H9 (cell line): ENCODE measurements at regions not wholly inside any gene's neighbourhood (a gene's known extent, or its start where the extent isn't known, plus 50 kb on each side); places are given as distances from the start of the nearest gene placed in this dataset.

ENCODE experiments used
- DNase-seq: peaks from one replicate; pipeline ENCODE4 v3.0.0-alpha.2; 2017
- H2AFZ ChIP-seq: one replicate; pipeline ENCODE4 v1.6.1; 2013; ENCODE audit warnings: mild to moderate bottlenecking, low read length, control low read depth, moderate library complexity
- H2AK5ac ChIP-seq: 2 replicates; pipeline ENCODE4 v1.6.1; 2013; ENCODE audit warnings: low read length, control low read depth, mixed read lengths; ENCODE audit not compliant: insufficient read length
- H2BK120ac ChIP-seq: one replicate; pipeline ENCODE4 v1.6.1; 2013; ENCODE audit warnings: low read depth, mild to moderate bottlenecking, low read length, control low read depth, inconsistent platforms; ENCODE audit not compliant: poor library complexity, severe bottlenecking
- H2BK12ac ChIP-seq: 2 replicates; pipeline ENCODE4 v1.6.1; 2013; ENCODE audit warnings: low read length, control low read depth, mixed read lengths, low read depth; ENCODE audit not compliant: insufficient read length
- H2BK15ac ChIP-seq: 2 replicates; pipeline ENCODE4 v1.6.1; 2013; ENCODE audit warnings: low read depth, low read length, control low read depth
- H2BK20ac ChIP-seq: one replicate; pipeline ENCODE4 v1.6.1; 2013; ENCODE audit warnings: low read depth, mild to moderate bottlenecking, low read length, control low read depth, inconsistent platforms; ENCODE audit not compliant: poor library complexity, severe bottlenecking
- H2BK5ac ChIP-seq: 2 replicates; pipeline ENCODE4 v1.6.1; 2013; ENCODE audit warnings: low read length, control low read depth, mixed read lengths; ENCODE audit not compliant: insufficient read length
- H3K14ac ChIP-seq: 2 replicates; pipeline ENCODE4 v1.6.1; 2013; ENCODE audit warnings: low read length, control low read depth; ENCODE audit not compliant: insufficient read depth
- H3K18ac ChIP-seq: 2 replicates; pipeline ENCODE4 v1.6.1; 2013; ENCODE audit warnings: low read depth, mild to moderate bottlenecking, mixed read lengths, low read length, control low read depth; ENCODE audit not compliant: insufficient read length
- H3K23ac ChIP-seq: 2 replicates; pipeline ENCODE4 v1.6.1; 2013; ENCODE audit warnings: low read length, control low read depth, mixed read lengths, low read depth; ENCODE audit not compliant: insufficient read length
- H3K23me2 ChIP-seq: 2 replicates; pipeline ENCODE4 v1.6.1; 2013; ENCODE audit warnings: low read depth, mild to moderate bottlenecking, mixed read lengths, low read length, control low read depth; ENCODE audit not compliant: insufficient read length, poor library complexity, severe bottlenecking
- H3K27ac ChIP-seq: 2 replicates; pipeline ENCODE4 v1.5.1; 2013; ENCODE audit warnings: low read length, control low read depth, mixed read lengths, low read depth; ENCODE audit not compliant: insufficient read length
- H3K27me3 ChIP-seq: 2 replicates; pipeline ENCODE4 v1.6.1; 2013; ENCODE audit warnings: low read length, control low read depth, inconsistent platforms; ENCODE audit not compliant: insufficient read depth
- H3K4ac ChIP-seq: 2 replicates; pipeline ENCODE4 v1.6.1; 2013; ENCODE audit warnings: low read depth, mild to moderate bottlenecking, control low read depth, inconsistent platforms, low read length, moderate library complexity
- H3K4me1 ChIP-seq: 2 replicates; pipeline ENCODE4 v1.6.1; 2013; ENCODE audit warnings: low read length, control low read depth, inconsistent platforms; ENCODE audit not compliant: insufficient read depth
- H3K4me2 ChIP-seq: 2 replicates; pipeline ENCODE4 v1.6.1; 2013; ENCODE audit warnings: low read length, control low read depth, mixed read lengths; ENCODE audit not compliant: insufficient read length, insufficient read depth
- H3K56ac ChIP-seq: 2 replicates; pipeline ENCODE4 v1.6.1; 2013; ENCODE audit warnings: low read depth, mild to moderate bottlenecking, mixed read lengths, low read length, control low read depth; ENCODE audit not compliant: insufficient read length
- H3K79me1 ChIP-seq: 2 replicates; pipeline ENCODE4 v1.6.1; 2013; ENCODE audit warnings: low read depth, mild to moderate bottlenecking, moderate library complexity, low read length, control low read depth, inconsistent platforms; ENCODE audit not compliant: insufficient read depth, poor library complexity, severe bottlenecking
- H3K79me2 ChIP-seq: 2 replicates; pipeline ENCODE4 v1.6.1; 2013; ENCODE audit warnings: low read length, control low read depth, inconsistent platforms; ENCODE audit not compliant: insufficient read depth
- H3K9ac ChIP-seq: 2 replicates; pipeline ENCODE4 v1.6.1; 2013; ENCODE audit warnings: low read length, control low read depth, mixed read lengths; ENCODE audit not compliant: insufficient read length; ENCODE audit errors: extremely low read depth
- H3K9me3 ChIP-seq: one replicate; pipeline ENCODE4 v1.6.1; 2013; ENCODE audit warnings: low read depth, low read length, inconsistent platforms; ENCODE audit not compliant: control insufficient read depth
- H3T11ph ChIP-seq: one replicate; pipeline ENCODE4 v1.6.1; 2013; ENCODE audit warnings: mild to moderate bottlenecking, low read length, control low read depth, inconsistent platforms
- H4K20me1 ChIP-seq: one replicate; pipeline ENCODE4 v1.6.1; 2013; ENCODE audit not compliant: control insufficient read depth, insufficient read length, insufficient read depth
- H4K5ac ChIP-seq: 2 replicates; pipeline ENCODE4 v1.6.1; 2013; ENCODE audit warnings: low read depth, mild to moderate bottlenecking, mixed read lengths, low read length, control low read depth; ENCODE audit not compliant: insufficient read length
- H4K8ac ChIP-seq: replicated peaks from 2 replicates; pipeline ENCODE4 v1.6.1; 2013; ENCODE audit warnings: low read length, control low read depth, mixed read lengths, low read depth; ENCODE audit not compliant: insufficient read length
- H4K91ac ChIP-seq: 2 replicates; pipeline ENCODE4 v1.6.1; 2013; ENCODE audit warnings: low read depth, mild to moderate bottlenecking, moderate library complexity, mixed read lengths, low read length, control low read depth; ENCODE audit not compliant: insufficient read length
- H3K27ac Mint-ChIP-seq, 3 experiments: 2 replicates in 2 of 3; 3 replicates in 1 of 3; pipeline ENCODE4 v1.8.0; 2020 to 2021; ENCODE audit warnings: mixed read lengths in 3 of 3, mild to moderate bottlenecking in 1 of 3, moderate library complexity in 1 of 3
- H3K27me3 Mint-ChIP-seq: 2 replicates; pipeline ENCODE4 v1.8.0; 2021; ENCODE audit warnings: low read depth, mild to moderate bottlenecking, moderate library complexity, mixed read lengths
- H3K36me3 Mint-ChIP-seq, 3 experiments: 2 replicates in 2 of 3; 3 replicates in 1 of 3; pipeline ENCODE4 v1.8.0; 2020 to 2021; ENCODE audit warnings: low read depth in 3 of 3, mixed read lengths in 3 of 3; ENCODE audit not compliant: insufficient read depth in 1 of 3
- H3K4me1 Mint-ChIP-seq, 2 experiments: 2 replicates each; pipeline ENCODE4 v1.8.0; 2020; ENCODE audit warnings: mixed read lengths in 2 of 2
- H3K4me3 Mint-ChIP-seq, 2 experiments: 2 replicates in 1 of 2; 3 replicates in 1 of 2; pipeline ENCODE4 v1.8.0; 2020 to 2021; ENCODE audit warnings: mild to moderate bottlenecking in 2 of 2, mixed read lengths in 2 of 2, moderate library complexity in 1 of 2
- H3K9me3 Mint-ChIP-seq, 2 experiments: 2 replicates in 1 of 2; 3 replicates in 1 of 2; pipeline ENCODE4 v1.8.0; 2020; ENCODE audit warnings: mild to moderate bottlenecking in 2 of 2, mixed read lengths in 2 of 2, moderate library complexity in 1 of 2
- CTCF ChIP-seq: fragments of 200-600 bp; sonication (generic); conservative IDR thresholded peaks from 3 replicates; pipeline ENCODE4 v1.8.0; 2021; ENCODE audit warnings: antibody characterized with exemption, mild to moderate bottlenecking
- WGBS: extraction: QIAGEN DNeasy Blood & Tissue Kit; methylation state at CpG from one replicate; pipeline ENCODE4 v1.1.7; 2013; ENCODE audit warnings: missing lambda C conversion rate, low lambda C conversion rate, mixed read lengths; ENCODE audit not compliant: insufficient read length; ENCODE audit errors: extremely low coverage; 5-methylcytosine and 5-hydroxymethylcytosine counted together

- H3K27me3 Mint-ChIP-seq: no peaks in the 10 kb centered on the region
Measured at GRCh38 chr4:17250591-17250990, 261.3 kb downstream of the QDPR start.

More at GRCh38 chr4:17250591-17250990, 261.3 kb downstream of the QDPR start:
- no peak for DNase-seq
- H3K18ac ChIP-seq: no peak overlapping the region
- no peak overlapping the region for H2BK15ac ChIP-seq
- WGBS: no CpG with 5 or more reads among the region's 4 CpGs
- Mint-ChIP-seq H3K4me3 (no peak overlapping the region), H3K27ac (no peak overlapping the region), H3K9me3 (no peaks in the 10 kb centered on the region), H3K36me3 (no peaks in the 10 kb centered on the region), H3K4me1 (0 out of 4 replicates have a peak, but pooled peaks cover 3% of the 10 kb centered on the region in 2 experiments)
- no peak overlapping the region for H3T11ph ChIP-seq
- H3K14ac ChIP-seq: no peak overlapping the region
- H4K91ac ChIP-seq: no peak overlapping the region
- no peak overlapping the region for H3K4ac ChIP-seq
- no peak overlapping the region for H2BK5ac ChIP-seq
- no peaks in the 10 kb centered on the region for H3K23me2 ChIP-seq
- H4K5ac ChIP-seq: no peak overlapping the region
- no peak overlapping the region for H2BK120ac ChIP-seq
- H2AK5ac ChIP-seq: no peak overlapping the region
- no peak overlapping the region for H3K9ac ChIP-seq
- no peaks in the 10 kb centered on the region for H4K20me1 ChIP-seq
- H3K79me1 ChIP-seq: no peaks in the 10 kb centered on the region
- H3K27ac ChIP-seq: no peak overlapping the region
- H2AFZ ChIP-seq: no peak overlapping the region
- H4K8ac ChIP-seq: no peak overlapping the region
- H3K4me1 ChIP-seq: no peaks in the 10 kb centered on the region; the same call in 1 of the 2 replicates
- no peak for TF ChIP-seq CTCF
- H3K9me3 ChIP-seq: no peaks in the 10 kb centered on the region
- H3K23ac ChIP-seq: no peak overlapping the region
- no peak overlapping the region for H3K4me2 ChIP-seq
- no peaks in the 10 kb centered on the region for H3K79me2 ChIP-seq
- no peaks in the 10 kb centered on the region for H3K27me3 ChIP-seq
- no peak overlapping the region for H2BK20ac ChIP-seq
- H3K56ac ChIP-seq: no peak overlapping the region
- H2BK12ac ChIP-seq: no peak overlapping the region
